Stomach (tissue), 8 donors: ENCODE measurements at regions not wholly inside any gene's neighbourhood (a gene's known extent, or its start where the extent isn't known, plus 50 kb on each side); places are given as distances from the start of the nearest gene placed in this dataset.

ENCODE experiments used
- DNase-seq, 2 donors: peaks; one replicate each; pipeline versions ENCODE4 v3.0.0 to v3.0.0-alpha.2; 2013 to 2019
- H3K27ac ChIP-seq, 5 donors: fragments of 200-600 bp in 4 of 5; sonication (generic) in 4 of 5; one replicate each; pipeline ENCODE4 v1.5.1; 2013 to 2019; ENCODE audit warnings: mild to moderate bottlenecking in 1 of 5, moderate library complexity in 1 of 5
- H3K27me3 ChIP-seq, 3 donors: fragments of 200-600 bp; sonication (generic); one replicate each; pipeline ENCODE4 v1.5.1; 2017 to 2019; ENCODE audit warnings: mixed run types in 1 of 3
- H3K36me3 ChIP-seq, 4 donors: fragments of 200-600 bp; sonication (generic); 1 replicate in 3 of 4; 2 replicates in 1 of 4; pipeline ENCODE4 v1.5.1; 2016 to 2019
- H3K4me1 ChIP-seq, 4 donors: fragments of 200-600 bp; sonication (generic); one replicate each; pipeline ENCODE4 v1.5.1; 2016 to 2019
- H3K4me3 ChIP-seq, 4 donors: fragments of 200-600 bp; sonication (generic) in 3 of 4; one replicate each; pipeline ENCODE4 v1.5.1; 2016 to 2019; ENCODE audit warnings: mild to moderate bottlenecking in 1 of 4
- H3K9me3 ChIP-seq, 4 donors: fragments of 200-600 bp; sonication (generic); one replicate each; pipeline ENCODE4 v1.5.1; 2016 to 2019
- EP300 ChIP-seq: sonication (generic); formaldehyde crosslinking; IDR thresholded peaks from one replicate; pipeline ENCODE4 v1.6.1; 2017; ENCODE audit warnings: antibody characterized with exemption
- POLR2A ChIP-seq, 4 donors: fragments of 450-650 bp; IDR thresholded peaks; one replicate each; pipeline ENCODE4 v1.6.1; 2016; ENCODE audit warnings: antibody characterized with exemption in 4 of 4, control low read depth in 2 of 4, mild to moderate bottlenecking in 1 of 4, moderate library complexity in 1 of 4
- POLR2AphosphoS5 ChIP-seq, 3 donors: sonication (generic); formaldehyde crosslinking; IDR thresholded peaks; one replicate each; pipeline ENCODE4 v1.6.1; 2016; ENCODE audit warnings: antibody characterized with exemption in 3 of 3
- WGBS, 5 donors: extraction: QIAGEN DNeasy Blood & Tissue Kit in 3 of 5; methylation state at CpG; one replicate each; pipeline versions ENCODE4 v1.1.5 to v1.1.7; 2013 to 2018; 5-methylcytosine and 5-hydroxymethylcytosine counted together
- intact Hi-C: fragments of 100-400 bp; cut with DNase I; formaldehyde crosslinking; loops from one replicate; pipeline ENCODE4 v1.15.1; 2023; ENCODE audit warnings: low total_unique reads
- TF ChIP-seq, protein P1 (sequence below), 7 experiments: fragments of 450-650 bp in 4 of 7; fragments of 200-600 bp in 3 of 7; sonication (generic) in 3 of 7; IDR thresholded peaks; one replicate each; pipeline ENCODE4 v1.5.1; 2016 to 2019; ENCODE audit warnings: antibody characterized with exemption in 7 of 7, control low read depth in 2 of 7, mild to moderate bottlenecking in 1 of 7
- donor health status: healthy with polysubstance abuse.
- donor health status: Bipolar disorder and iron deficiency.
- donor health status: healthy.

DNA sequence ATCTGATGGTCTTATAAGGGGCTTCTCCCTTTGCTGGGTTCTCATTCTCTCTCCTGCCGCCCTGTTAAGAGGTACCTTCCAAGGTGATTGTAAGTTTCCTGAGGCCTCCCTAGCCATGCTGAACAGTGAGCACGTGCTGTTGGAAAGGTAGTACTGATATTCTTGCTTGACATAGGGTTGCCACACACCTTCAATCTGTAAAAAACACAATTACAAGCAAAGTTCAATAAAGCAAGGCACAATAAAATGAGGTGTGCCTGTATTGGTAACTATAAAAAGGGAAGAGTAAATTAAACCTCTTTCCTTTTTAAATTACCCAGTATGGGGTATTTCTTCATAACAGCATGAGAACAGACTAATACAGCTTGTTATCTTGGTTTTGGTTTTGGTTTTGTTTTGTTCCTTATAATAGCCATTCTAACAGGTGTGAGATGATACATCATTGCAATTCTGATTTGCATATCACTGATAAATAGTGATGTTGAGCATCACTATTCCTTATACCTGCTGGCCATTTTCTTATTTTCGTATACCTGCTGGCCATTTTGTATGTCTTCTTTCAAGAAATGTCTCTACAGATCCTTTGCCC, 164.9 kb upstream of the TRIM24 start:
- TF ChIP-seq POLR2AphosphoS5 (IDR thresholded peaks at IDR 0.05) (no peak), EP300 (no peak), POLR2A (IDR thresholded peaks at IDR 0.05) (no peak)
- TF ChIP-seq, protein P1, sequence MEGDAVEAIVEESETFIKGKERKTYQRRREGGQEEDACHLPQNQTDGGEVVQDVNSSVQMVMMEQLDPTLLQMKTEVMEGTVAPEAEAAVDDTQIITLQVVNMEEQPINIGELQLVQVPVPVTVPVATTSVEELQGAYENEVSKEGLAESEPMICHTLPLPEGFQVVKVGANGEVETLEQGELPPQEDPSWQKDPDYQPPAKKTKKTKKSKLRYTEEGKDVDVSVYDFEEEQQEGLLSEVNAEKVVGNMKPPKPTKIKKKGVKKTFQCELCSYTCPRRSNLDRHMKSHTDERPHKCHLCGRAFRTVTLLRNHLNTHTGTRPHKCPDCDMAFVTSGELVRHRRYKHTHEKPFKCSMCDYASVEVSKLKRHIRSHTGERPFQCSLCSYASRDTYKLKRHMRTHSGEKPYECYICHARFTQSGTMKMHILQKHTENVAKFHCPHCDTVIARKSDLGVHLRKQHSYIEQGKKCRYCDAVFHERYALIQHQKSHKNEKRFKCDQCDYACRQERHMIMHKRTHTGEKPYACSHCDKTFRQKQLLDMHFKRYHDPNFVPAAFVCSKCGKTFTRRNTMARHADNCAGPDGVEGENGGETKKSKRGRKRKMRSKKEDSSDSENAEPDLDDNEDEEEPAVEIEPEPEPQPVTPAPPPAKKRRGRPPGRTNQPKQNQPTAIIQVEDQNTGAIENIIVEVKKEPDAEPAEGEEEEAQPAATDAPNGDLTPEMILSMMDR (IDR thresholded peaks at IDR 0.05) = no peak
- 63 to 76% (median 64%) methylated on average over 3 of the region's 3 CpGs for WGBS, 5 donors
- Histone ChIP-seq H3K36me3 (no peaks in the 10 kb centered on the region), H3K27me3 (no peaks in the 10 kb centered on the region), H3K4me1 (peaks cover 0 to 13% (median 0%) of the 10 kb centered on the region in 4 donors), H3K4me3 (no peak overlapping the region), H3K27ac (no peak overlapping the region), H3K9me3 (peaks cover 0 to 7% (median under 1%) of the 10 kb centered on the region in 4 donors)
- intact Hi-C loops = no loop called here
- no peak for DNase-seq

DNA sequence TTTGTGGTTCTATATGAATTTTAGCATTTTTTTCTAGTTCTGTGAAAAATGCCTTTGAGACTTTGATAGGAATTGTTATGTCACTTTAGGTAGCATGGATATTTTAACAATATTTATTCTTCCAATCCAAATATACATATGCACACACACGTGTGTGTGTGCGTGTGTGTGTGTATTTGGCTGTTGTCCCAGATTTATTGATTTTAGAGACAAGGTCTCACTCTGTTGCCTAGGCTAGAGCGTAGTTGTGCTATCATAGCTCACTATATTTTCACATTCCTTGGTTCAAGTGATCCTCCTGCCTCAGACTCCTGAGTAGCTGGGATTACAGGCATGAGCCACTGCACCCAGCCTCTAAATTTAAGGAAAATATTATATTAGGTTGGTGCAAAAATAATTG, 162.5 kb upstream of the TRIM24 start:
- 24 to 52% (median 29%) methylated on average over 3 of the region's 3 CpGs for WGBS, 5 donors
- Histone ChIP-seq H3K27me3 (no peaks in the 10 kb centered on the region), H3K4me3 (no peak overlapping the region), H3K27ac (no peak overlapping the region), H3K36me3 (no peaks in the 10 kb centered on the region), H3K9me3 (no peaks in the 10 kb centered on the region), H3K4me1 (peaks cover 0 to 13% (median 0%) of the 10 kb centered on the region in 4 donors)
- intact Hi-C loops = no loop called here
- TF ChIP-seq, protein P1 (IDR thresholded peaks at IDR 0.05) = no peak
- no peak for TF ChIP-seq POLR2A (IDR thresholded peaks at IDR 0.05)
- TF ChIP-seq POLR2AphosphoS5 (IDR thresholded peaks at IDR 0.05) = no peak
- TF ChIP-seq EP300 = no peak
- peak in 1 of 2 donors; percentile 28 for DNase-seq

DNA sequence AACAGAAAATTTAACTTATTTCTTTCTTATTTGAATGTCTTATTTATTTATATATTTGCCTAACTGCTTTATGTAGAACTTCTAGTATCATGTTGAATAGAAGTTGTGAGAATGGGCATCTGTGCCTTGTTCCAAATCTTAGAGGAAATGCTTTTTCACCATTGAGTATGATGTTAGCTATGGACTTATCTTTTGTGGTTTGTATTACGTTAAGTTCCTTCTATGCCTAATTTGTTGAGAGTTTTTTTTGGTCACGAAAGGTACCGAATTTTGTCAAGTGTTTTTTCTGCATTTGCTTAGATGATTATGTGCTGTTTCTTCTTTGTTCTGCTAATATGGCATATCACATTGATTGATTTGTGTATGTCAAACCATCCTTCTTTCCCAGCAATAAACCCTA, 161.0 kb upstream of the TRIM24 start:
- no peak for DNase-seq
- no peak overlapping the region for H3K27ac ChIP-seq
- peaks cover 0 to 11% (median 0%) of the 10 kb centered on the region in 4 donors for H3K4me1 ChIP-seq
- H3K27me3 ChIP-seq = no peaks in the 10 kb centered on the region
- 60 to 74% (median 68%) methylated on average over 3 of the region's 3 CpGs for WGBS, 5 donors
- TF ChIP-seq POLR2AphosphoS5 (IDR thresholded peaks at IDR 0.05) (no peak), POLR2A (IDR thresholded peaks at IDR 0.05) (no peak), EP300 (no peak)
- TF ChIP-seq, protein P1 (IDR thresholded peaks at IDR 0.05) = no peak
- H3K36me3 ChIP-seq = no peaks in the 10 kb centered on the region
- intact Hi-C loops = no loop called here
- H3K9me3 ChIP-seq = peaks cover 0 to 8% (median 0%) of the 10 kb centered on the region in 4 donors
- no peak overlapping the region for H3K4me3 ChIP-seq

DNA sequence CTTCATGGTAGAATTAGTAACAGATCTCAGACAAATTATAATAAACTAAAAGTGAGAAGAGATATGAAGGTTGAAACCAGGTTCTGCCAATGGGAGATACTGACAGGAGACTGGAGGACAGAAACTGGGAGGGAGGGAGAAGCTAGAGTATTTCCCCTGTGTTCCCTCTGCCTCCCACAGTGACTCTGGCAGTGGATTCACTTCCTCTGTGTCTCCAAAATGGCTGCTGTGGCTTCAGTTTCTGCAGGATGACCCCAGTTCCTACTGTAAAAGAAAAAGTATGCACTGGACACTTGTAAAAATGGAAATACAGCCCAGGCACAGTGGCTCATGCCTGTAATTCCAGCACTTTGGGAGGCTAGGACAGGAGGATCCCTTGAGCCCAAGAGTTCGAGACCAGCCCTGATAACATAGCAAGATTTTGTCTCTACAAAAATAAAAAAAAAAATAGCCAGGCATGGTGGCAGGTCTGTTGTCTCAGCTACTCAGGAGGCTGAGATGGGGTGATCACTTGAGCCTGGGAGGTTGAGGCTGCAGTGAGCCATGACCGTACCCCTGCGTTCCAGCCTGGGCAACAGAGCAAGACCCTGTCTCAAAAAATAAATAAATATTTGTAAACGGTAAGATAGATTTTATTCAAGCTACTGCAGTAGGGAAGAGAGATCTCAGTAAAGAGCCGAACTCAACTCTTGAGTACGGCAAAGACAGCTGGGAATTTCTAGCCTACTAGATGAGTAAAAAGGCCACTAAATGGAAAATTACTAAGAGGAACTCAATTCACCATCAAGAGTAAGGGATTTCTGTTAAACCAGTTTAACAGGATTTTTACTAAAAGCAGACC, 156.6 kb upstream of the TRIM24 start:
- TF ChIP-seq EP300 (no peak), POLR2A (IDR thresholded peaks at IDR 0.05) (no peak), POLR2AphosphoS5 (IDR thresholded peaks at IDR 0.05) (no peak)
- TF ChIP-seq, protein P1 (IDR thresholded peaks at IDR 0.05) = no peak
- intact Hi-C loops = no loop called here
- Histone ChIP-seq H3K27me3 (no peaks in the 10 kb centered on the region), H3K36me3 (no peaks in the 10 kb centered on the region), H3K9me3 (peaks cover 0 to 9% (median 0%) of the 10 kb centered on the region in 4 donors), H3K4me1 (no peaks in the 10 kb centered on the region), H3K4me3 (no peak overlapping the region), H3K27ac (no peak overlapping the region)
- no peak for DNase-seq
- 90 to 95% (median 95%) methylated on average over 6 of the region's 6 CpGs for WGBS, 5 donors
